Right lobe of liver (tissue), 6 donors: ENCODE measurements at regions not wholly inside any gene's neighbourhood (a gene's known extent, or its start where the extent isn't known, plus 50 kb on each side); places are given as distances from the start of the nearest gene placed in this dataset.

Experiments used
- ATAC-seq, 4 donors: fragments of 200-7000 bp; cut with Tn5 transposase; one replicate each; pipeline ENCODE4 v1.9.1; 2020; ENCODE audit warnings: mild to moderate bottlenecking in 4 of 4, moderate library complexity in 4 of 4
- DNase-seq, 3 donors: peaks; one replicate each; pipeline ENCODE4 v3.0.0-alpha.2; 2020
- H3K27ac ChIP-seq, 3 donors: fragments of 200-600 bp; one replicate each; pipeline ENCODE4 v1.8.0; 2022
- H3K27me3 ChIP-seq, 2 donors: fragments of 200-600 bp; one replicate each; pipeline ENCODE4 v1.8.0; 2022
- H3K36me3 ChIP-seq, 4 donors: fragments of 200-600 bp; sonication (generic) in 1 of 4; one replicate each; pipeline versions ENCODE4 v1.5.1 to v1.8.0; 2017 to 2022; ENCODE audit warnings: control low read depth in 1 of 4
- H3K4me1 ChIP-seq, 4 donors: fragments of 200-600 bp; sonication (generic) in 1 of 4; one replicate each; pipeline versions ENCODE4 v1.5.1 to v1.8.0; 2017 to 2022; ENCODE audit warnings: control low read depth in 1 of 4
- H3K4me3 ChIP-seq, 3 donors: fragments of 200-600 bp; one replicate each; pipeline ENCODE4 v1.8.0; 2022
- H3K9me3 ChIP-seq, 4 donors: fragments of 200-600 bp; sonication (generic) in 1 of 4; one replicate each; pipeline versions ENCODE4 v1.5.1 to v1.8.0; 2017 to 2022; ENCODE audit warnings: control low read depth in 1 of 4
- POLR2A ChIP-seq: fragments of 450-650 bp; IDR thresholded peaks from one replicate; pipeline ENCODE4 v1.6.1; 2017; ENCODE audit warnings: antibody characterized with exemption, mild to moderate bottlenecking
- WGBS: methylation state at CpG from one replicate; pipeline ENCODE4 v1.1.6; 2018; ENCODE audit warnings: low coverage, low lambda C conversion rate; ENCODE audit not compliant: insufficient coverage; ENCODE audit errors: missing lambda C conversion rate; 5-methylcytosine and 5-hydroxymethylcytosine counted together
- intact Hi-C, 2 donors: fragments of 100-400 bp; cut with DNase I; formaldehyde crosslinking; loops; one replicate each; pipeline versions ENCODE4 v1.11.2 to v1.14.1; 2022
- TF ChIP-seq, protein P1 (sequence below), 4 donors: fragments of 200-600 bp in 3 of 4; fragments of 450-650 bp in 1 of 4; IDR thresholded peaks; one replicate each; pipeline versions ENCODE4 v1.5.1 to v1.8.0; 2016 to 2022; ENCODE audit warnings: antibody characterized with exemption in 4 of 4, mild to moderate bottlenecking in 2 of 4
- donor health status: DM: no; HTN: yes; CAD: no.
- donor health status: DM: no; HTN: no; CAD: no.
- donor health status: DM: no; HTN: no; CAD: no.
- donor health status: DM: no; HTN: yes; CAD: no.
- donor health status: DM: no; HTN: yes; CAD: no.

DNA sequence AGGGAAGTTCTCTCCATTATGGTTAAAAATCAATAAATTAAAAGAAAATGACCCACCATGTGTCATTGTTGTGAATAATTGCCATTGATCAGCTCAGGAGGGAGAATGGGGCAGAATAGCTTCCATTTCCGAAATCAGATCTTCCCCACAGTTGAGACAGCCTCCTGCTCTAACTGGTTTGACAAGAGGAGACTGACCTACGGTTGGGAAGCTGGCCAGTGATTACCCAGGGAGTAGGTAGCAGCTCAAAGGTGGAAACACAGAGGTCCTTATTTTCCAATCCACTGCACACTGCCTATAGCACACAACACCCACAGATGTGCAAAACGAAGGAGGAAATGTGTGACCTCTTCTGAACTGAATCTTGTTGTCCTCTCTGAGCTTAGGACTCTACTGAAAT is 69.0 kb upstream of the DAPK1 start:
- no peaks in the 10 kb centered on the region for H3K36me3 ChIP-seq
- TF ChIP-seq, protein P1, sequence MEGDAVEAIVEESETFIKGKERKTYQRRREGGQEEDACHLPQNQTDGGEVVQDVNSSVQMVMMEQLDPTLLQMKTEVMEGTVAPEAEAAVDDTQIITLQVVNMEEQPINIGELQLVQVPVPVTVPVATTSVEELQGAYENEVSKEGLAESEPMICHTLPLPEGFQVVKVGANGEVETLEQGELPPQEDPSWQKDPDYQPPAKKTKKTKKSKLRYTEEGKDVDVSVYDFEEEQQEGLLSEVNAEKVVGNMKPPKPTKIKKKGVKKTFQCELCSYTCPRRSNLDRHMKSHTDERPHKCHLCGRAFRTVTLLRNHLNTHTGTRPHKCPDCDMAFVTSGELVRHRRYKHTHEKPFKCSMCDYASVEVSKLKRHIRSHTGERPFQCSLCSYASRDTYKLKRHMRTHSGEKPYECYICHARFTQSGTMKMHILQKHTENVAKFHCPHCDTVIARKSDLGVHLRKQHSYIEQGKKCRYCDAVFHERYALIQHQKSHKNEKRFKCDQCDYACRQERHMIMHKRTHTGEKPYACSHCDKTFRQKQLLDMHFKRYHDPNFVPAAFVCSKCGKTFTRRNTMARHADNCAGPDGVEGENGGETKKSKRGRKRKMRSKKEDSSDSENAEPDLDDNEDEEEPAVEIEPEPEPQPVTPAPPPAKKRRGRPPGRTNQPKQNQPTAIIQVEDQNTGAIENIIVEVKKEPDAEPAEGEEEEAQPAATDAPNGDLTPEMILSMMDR (IDR thresholded peaks at IDR 0.05) = no peak
- no peak for TF ChIP-seq POLR2A
- WGBS = 46% methylated on average over 3 of the region's 3 CpGs
- ATAC-seq (peak; percentile 46 to 71 (median 68)), DNase-seq (peak in 2 of 3 donors; percentile 31 to 62)
- H3K27me3 ChIP-seq = no peaks in the 10 kb centered on the region
- no peaks in the 10 kb centered on the region for H3K9me3 ChIP-seq
- intact Hi-C loops = no loop called here
- no peak overlapping the region for H3K4me3 ChIP-seq
- H3K4me1 ChIP-seq = peaks cover 0 to 7% (median under 1%) of the 10 kb centered on the region in 4 donors
- H3K27ac ChIP-seq = no peak overlapping the region

DNA sequence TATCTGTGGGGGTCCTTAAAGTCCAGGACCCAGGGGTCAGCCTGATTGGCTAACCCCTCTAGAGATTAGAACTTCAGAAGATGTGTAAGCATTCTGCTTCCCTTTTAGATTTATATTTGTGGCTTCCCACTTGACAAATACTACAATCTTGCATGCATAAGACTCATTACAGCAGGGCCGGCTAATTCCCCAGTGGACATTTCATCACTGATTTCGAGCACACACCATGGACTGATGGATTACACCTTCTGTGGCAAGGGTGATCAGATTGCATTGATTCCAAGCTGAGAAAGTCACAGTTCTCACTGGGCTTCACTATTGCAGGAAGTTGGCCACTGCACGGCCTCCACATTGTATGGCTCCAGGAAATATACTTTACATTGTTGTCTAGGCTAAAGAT is 65.8 kb upstream of the DAPK1 start:
- no peaks in the 10 kb centered on the region for H3K36me3 ChIP-seq
- no peak overlapping the region for H3K27ac ChIP-seq
- H3K9me3 ChIP-seq = no peaks in the 10 kb centered on the region
- ATAC-seq (no peak), DNase-seq (no peak)
- H3K4me3 ChIP-seq = no peak overlapping the region
- TF ChIP-seq, protein P1 (IDR thresholded peaks at IDR 0.05) = no peak
- no peak for TF ChIP-seq POLR2A
- H3K4me1 ChIP-seq = no peaks in the 10 kb centered on the region
- 94% methylated on average over 2 of the region's 3 CpGs for WGBS
- no peaks in the 10 kb centered on the region for H3K27me3 ChIP-seq
- intact Hi-C loops = no loop called here

DNA sequence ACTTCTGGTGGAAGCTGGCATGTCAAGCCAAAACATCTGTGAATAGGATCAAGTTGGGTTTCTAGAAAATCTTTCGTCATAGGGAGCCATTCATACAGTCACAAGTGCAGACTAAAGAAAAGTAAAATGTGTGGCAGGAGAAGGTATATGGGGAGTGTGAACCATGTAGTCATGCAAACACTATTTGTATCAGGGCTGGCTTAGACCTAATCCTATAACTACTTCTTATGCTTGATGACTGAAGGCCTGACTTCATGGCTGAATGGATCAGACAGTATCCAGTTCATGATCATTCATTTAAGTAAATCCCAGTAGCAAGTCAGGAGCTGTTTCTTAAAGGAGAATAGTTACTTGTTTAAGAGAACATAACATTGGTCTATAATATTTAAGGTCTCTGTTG is 63.8 kb upstream of the DAPK1 start:
- H3K27ac ChIP-seq = no peak overlapping the region
- H3K9me3 ChIP-seq = no peaks in the 10 kb centered on the region
- intact Hi-C loops = no loop called here
- H3K4me3 ChIP-seq = no peak overlapping the region
- H3K4me1 ChIP-seq = no peaks in the 10 kb centered on the region
- ATAC-seq = no peak
- H3K36me3 ChIP-seq = no peaks in the 10 kb centered on the region
- DNase-seq = no peak
- 82% methylated on average over 1 of the region's 1 CpG for WGBS
- TF ChIP-seq, protein P1 (IDR thresholded peaks at IDR 0.05) = no peak
- TF ChIP-seq POLR2A = no peak
- no peaks in the 10 kb centered on the region for H3K27me3 ChIP-seq

DNA sequence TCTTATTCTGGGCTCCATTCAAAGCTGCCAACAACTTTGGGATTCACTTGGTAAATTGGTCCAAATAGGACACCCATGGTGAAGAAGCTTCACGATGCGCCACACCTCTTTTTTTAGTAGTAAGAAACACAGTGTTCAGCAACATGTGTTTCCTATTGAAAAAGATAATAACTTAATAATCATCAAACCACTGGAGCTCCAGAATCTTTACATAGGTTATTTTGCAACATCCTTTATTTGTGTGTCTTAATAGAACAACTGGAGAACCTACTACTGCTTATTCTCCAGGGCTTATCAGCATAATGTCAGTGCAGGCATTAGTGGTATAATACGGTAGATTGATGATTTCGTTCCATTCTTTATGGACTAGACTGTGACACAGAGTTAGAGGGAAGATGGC is 63.3 kb upstream of the DAPK1 start:
- H3K4me1 ChIP-seq = no peaks in the 10 kb centered on the region
- intact Hi-C loops = no loop called here
- H3K9me3 ChIP-seq = no peaks in the 10 kb centered on the region
- 81% methylated on average over 4 of the region's 4 CpGs for WGBS
- TF ChIP-seq POLR2A = no peak
- TF ChIP-seq, protein P1 (IDR thresholded peaks at IDR 0.05) = no peak
- no peaks in the 10 kb centered on the region for H3K36me3 ChIP-seq
- ATAC-seq (no peak), DNase-seq (no peak)
- H3K27me3 ChIP-seq = no peaks in the 10 kb centered on the region
- no peak overlapping the region for H3K27ac ChIP-seq
- H3K4me3 ChIP-seq = no peak overlapping the region
